GM12864 (cell line): ENCODE measurements at regions not wholly inside any gene's neighbourhood (a gene's known extent, or its start where the extent isn't known, plus 50 kb on each side); places are given as distances from the start of the nearest gene placed in this dataset.

Experiments used
- DNase-seq: peaks from one replicate; pipeline ENCODE4 v3.0.0-alpha.2; 2011; ENCODE audit warnings: low read depth
- H3K4me3 ChIP-seq: 2 replicates; pipeline ENCODE4 v1.5.1; 2011; ENCODE audit warnings: mild to moderate bottlenecking, low read depth, low read length, control low read depth
- TF ChIP-seq, protein P1 (sequence below): IDR thresholded peaks from 2 replicates; pipeline ENCODE4 v1.5.1; 2011; ENCODE audit warnings: low read depth, mild to moderate bottlenecking, moderate library complexity, low read length, control low read depth, inconsistent platforms; ENCODE audit errors: missing control alignments

DNA sequence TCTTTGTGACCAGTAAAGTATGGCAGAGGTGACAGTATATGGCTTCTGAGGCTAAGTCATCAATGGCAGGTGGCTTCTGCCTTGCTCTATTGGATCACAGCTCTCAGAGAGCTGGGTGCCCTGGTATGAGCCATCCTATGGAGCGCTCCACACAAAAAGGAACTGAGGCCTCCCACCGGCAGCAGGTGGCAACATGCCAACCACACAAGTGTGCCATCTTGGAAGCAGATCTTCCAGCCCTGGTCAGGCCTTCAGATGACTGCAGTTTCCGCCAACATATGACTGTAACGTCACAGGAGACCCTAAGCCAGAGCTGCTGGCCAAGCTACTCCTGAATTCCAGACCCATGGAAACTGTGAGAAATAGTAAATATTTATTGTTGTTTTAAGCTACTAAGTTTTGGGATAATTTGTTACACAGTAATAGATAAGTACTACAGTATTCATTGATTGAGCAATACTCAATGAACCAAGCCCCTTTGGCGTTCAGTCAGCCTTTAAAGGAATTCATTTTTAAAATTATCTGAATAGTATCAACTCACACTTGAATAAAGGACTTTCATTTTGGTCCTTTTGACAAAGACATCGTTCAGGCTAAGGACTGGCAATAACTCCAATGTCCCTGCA is 69.4 kb upstream of the LHX1 start:
- no peak for DNase-seq
- TF ChIP-seq, protein P1, sequence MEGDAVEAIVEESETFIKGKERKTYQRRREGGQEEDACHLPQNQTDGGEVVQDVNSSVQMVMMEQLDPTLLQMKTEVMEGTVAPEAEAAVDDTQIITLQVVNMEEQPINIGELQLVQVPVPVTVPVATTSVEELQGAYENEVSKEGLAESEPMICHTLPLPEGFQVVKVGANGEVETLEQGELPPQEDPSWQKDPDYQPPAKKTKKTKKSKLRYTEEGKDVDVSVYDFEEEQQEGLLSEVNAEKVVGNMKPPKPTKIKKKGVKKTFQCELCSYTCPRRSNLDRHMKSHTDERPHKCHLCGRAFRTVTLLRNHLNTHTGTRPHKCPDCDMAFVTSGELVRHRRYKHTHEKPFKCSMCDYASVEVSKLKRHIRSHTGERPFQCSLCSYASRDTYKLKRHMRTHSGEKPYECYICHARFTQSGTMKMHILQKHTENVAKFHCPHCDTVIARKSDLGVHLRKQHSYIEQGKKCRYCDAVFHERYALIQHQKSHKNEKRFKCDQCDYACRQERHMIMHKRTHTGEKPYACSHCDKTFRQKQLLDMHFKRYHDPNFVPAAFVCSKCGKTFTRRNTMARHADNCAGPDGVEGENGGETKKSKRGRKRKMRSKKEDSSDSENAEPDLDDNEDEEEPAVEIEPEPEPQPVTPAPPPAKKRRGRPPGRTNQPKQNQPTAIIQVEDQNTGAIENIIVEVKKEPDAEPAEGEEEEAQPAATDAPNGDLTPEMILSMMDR: no peak
- no peak overlapping the region for H3K4me3 ChIP-seq

DNA sequence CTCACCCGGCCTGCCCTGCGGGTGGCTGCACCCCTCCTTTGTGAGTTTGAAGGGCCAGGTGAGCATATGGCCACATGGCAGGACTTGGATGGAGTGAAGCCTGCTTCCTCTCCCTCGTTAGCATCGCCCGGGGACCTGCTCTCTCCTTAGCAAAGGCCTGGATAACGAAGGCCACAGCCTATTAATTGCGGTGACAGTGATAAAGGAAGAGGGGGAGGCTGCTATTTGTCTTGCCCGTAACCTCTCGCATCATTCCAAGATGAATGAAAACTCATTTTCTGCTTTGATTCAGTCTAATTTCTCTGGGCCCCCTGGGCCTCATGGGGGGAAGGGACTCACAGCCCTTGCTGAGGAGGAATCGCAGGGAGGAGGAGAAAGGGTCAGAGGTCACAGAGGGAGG is 68.5 kb upstream of the LHX1 start:
- TF ChIP-seq, protein P1: no peak
- no peak overlapping the region for H3K4me3 ChIP-seq
- no peak for DNase-seq

DNA sequence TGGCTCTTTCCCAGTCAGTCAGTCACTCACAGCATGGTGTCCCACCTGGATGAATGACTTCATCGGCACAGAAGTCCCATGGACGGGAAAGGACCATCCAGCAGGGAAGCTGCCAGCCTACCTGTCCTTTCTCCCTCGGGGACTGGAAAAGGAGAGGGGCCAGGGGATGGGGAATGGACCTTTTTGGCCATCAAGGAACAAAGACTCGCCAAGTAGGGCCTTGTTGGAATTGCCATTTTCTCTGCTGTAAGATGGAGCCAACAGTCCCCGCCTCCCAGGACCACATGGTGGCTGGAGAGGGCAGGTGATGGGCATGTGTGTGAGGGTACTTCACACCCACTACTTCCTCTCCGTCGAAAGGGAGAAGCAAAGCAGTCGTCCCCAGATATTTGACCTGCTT is 67.8 kb upstream of the LHX1 start:
- no peak overlapping the region for H3K4me3 ChIP-seq
- DNase-seq: no peak
- TF ChIP-seq, protein P1: no peak

DNA sequence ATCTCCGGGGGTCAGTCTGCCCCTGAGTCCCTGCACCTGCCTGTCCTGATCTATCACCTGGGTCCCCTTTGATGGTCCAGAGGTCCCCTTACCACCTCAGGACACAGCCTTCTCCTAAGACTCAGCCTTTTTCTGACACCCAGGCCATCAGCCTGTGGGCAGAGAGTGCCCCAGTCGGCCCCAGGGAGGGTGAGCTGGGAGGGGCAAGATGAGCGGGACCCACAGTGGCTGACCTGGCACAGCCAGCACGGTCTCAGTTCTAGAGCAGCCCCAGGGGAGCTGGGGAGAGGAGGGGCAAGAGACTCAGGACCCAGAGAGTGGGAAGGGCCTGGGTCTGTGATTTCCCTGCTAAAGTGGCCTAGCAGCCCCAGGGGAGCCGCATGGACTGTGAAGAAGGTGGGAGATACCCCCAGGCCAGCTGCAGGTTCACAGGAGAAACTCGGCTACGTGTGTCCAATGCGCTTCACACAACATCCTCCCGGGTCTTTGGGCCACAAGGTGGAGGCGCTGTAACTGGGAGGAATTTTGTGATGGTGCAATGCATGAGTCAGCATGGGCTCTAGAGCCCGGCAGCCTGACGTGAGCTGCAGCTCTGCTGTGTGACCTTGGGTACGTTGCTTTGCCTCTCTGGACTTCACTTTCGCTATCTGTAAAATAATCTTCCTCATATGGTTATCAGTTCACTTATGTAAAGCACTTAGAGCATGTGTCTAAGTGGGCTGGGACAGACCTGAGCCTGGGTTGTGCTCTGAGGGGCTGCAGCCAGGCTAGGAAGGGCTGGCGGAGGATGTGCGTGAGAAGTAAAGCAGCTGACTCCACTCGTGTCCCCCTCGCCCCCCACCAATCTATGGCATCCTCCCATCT is 67.2 kb upstream of the LHX1 start:
- no peak overlapping the region for H3K4me3 ChIP-seq
- no peak for DNase-seq
- TF ChIP-seq, protein P1: no peak

DNA sequence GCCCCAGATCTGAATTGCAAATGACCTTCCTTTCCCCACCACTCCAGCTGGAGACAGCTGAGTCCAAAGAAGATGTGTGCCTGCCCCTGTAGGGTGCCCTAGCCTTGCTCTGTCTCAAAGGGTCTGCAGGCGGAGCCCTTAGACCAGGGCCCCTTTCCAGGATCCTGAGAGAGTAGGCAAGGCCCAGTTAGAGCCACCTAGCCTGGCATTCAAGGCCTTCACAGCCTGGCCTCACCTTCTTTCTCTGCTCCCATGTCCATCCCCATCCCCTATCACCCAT is 66.6 kb upstream of the LHX1 start:
- no peak overlapping the region for H3K4me3 ChIP-seq
- no peak for DNase-seq
- TF ChIP-seq, protein P1: no peak

DNA sequence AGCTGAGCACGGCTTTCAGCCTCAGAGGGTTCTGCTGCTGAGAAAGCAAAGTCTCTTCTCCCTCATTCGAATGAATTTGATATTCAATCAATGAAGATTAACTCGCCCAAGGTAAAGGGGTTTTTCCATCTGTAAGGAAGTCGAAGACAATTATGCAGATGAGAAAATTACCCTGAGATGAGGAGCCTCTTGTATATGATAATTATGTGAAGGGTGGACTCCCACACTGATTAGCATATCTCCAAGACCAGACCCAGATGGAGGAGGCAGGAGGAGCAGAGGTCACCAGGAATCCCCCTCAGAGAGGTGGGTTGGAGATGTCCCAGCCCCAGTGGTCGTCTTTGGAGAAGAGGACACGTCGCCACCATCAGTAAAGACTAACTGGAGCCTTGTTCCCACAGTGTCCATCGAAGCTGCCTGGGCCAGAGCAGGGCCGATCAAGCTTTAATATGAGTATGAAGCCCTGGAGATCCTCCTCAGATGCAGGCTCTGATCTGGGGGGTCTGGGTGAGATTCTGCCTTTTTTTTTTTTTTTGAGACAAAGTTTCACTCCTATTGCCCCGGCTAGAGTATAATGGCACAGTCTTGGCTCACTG is 61.5 kb upstream of the LHX1 start:
- TF ChIP-seq, protein P1: no peak
- no peak overlapping the region for H3K4me3 ChIP-seq
- DNase-seq: no peak

DNA sequence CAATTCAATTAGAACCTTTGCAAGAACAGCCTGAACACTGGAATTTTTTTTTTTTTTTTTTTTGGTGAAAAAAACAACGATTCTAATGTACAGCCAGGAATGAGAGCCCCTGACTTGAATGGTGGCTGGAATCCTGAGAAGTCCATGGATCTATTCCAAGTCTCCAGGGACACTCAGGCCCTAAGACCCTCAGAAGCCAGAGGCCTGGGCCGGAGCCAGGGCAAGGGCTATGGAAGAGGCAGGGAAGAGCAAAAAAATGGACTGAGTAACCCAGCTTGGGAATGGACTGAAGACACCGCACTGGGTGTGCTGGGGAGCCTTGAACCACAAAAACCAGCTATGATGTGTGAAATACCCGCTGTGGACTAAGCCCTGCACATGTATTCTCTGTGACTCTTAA is 60.3 kb upstream of the LHX1 start:
- no peak overlapping the region for H3K4me3 ChIP-seq
- TF ChIP-seq, protein P1: no peak
- DNase-seq: no peak
